22Rv1 (cell line): ENCODE measurements at regions not wholly inside any gene's neighbourhood (a gene's known extent, or its start where the extent isn't known, plus 50 kb on each side); places are given as distances from the start of the nearest gene placed in this dataset.
A peak's percentile ranks its signal among the peaks of the same experiment; 100 is the strongest.

Source experiments
- H3K27ac ChIP-seq: fragments of 450-650 bp; 2 replicates; pipeline ENCODE4 v1.5.1; 2017
- ZFX ChIP-seq: fragments of 450-650 bp; IDR thresholded peaks from 2 replicates; pipeline ENCODE4 v1.6.1; 2017; ENCODE audit warnings: antibody characterized with exemption, borderline replicate concordance
- TF ChIP-seq, protein P1 (sequence below): fragments of 450-650 bp; IDR thresholded peaks from 2 replicates; pipeline ENCODE4 v1.5.1; 2017; ENCODE audit warnings: mild to moderate bottlenecking

DNA sequence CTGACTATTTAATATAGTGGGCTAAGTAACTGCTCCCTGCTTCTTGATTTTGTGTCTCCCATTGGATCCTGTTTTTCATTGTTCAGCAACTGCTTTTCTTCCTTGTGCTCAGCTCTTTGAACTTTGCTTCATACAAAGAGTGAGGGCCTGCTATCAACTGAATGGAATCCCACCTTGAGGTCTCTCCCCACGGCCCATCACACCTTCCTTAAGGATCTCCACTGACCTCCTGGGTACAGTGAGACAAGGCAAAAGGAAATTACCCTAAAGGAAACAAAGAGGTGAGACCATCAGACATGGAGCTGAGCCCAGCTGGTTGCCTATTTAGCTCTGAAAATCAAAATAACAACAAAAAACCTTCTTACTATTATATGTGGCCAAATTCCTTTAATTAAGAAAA is 91.3 kb upstream of the RPL34 start:
- no peak overlapping the region for H3K27ac ChIP-seq

DNA sequence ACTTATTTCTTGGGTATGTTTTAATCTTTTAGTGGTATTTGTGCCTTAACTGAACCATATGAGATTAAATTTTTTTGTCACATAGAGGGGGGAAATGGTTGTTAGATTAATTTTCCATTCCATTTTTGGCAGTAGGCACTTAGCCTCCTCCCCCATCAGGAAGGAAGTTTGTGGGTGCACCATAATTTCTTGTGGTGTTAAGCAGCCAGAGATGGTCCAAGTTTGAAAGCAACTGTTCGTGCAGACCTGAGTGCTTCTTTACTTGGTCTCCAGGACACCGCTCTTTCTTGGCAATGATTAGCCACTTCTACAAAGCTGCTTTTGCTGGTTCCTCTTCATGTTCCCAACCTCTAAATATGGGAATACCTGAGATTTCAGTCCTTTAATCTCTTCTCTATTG is 92.7 kb upstream of the RPL34 start:
- H3K27ac ChIP-seq: no peak overlapping the region
- no peak for TF ChIP-seq ZFX
- TF ChIP-seq, protein P1, sequence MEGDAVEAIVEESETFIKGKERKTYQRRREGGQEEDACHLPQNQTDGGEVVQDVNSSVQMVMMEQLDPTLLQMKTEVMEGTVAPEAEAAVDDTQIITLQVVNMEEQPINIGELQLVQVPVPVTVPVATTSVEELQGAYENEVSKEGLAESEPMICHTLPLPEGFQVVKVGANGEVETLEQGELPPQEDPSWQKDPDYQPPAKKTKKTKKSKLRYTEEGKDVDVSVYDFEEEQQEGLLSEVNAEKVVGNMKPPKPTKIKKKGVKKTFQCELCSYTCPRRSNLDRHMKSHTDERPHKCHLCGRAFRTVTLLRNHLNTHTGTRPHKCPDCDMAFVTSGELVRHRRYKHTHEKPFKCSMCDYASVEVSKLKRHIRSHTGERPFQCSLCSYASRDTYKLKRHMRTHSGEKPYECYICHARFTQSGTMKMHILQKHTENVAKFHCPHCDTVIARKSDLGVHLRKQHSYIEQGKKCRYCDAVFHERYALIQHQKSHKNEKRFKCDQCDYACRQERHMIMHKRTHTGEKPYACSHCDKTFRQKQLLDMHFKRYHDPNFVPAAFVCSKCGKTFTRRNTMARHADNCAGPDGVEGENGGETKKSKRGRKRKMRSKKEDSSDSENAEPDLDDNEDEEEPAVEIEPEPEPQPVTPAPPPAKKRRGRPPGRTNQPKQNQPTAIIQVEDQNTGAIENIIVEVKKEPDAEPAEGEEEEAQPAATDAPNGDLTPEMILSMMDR: no peak

More for the DNA sequence above, 91.3 kb upstream of the RPL34 start:
- TF ChIP-seq, protein P1: no peak
- no peak for TF ChIP-seq ZFX

DNA sequence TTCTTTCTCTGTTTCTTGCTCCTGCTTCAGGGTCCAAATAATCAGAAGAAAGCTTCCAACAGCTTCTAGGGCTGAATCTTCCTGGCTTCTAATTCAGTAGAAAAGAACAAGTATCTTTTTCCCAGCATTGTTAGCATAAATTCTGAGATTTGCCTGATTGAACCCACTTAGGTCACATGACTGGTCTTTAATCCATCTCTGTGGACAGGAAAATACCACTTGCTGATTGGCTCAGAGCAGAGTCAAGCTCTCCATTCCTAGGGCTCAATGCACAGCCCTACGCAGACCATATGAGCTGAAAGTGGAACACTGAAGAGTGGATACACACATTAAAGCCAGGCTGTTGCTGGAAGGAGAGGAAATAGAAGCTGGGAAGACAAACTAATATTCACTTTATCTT is 99.6 kb upstream of the RPL34 start:
- no peak overlapping the region for H3K27ac ChIP-seq
- TF ChIP-seq ZFX: no peak
- TF ChIP-seq, protein P1: no peak

DNA sequence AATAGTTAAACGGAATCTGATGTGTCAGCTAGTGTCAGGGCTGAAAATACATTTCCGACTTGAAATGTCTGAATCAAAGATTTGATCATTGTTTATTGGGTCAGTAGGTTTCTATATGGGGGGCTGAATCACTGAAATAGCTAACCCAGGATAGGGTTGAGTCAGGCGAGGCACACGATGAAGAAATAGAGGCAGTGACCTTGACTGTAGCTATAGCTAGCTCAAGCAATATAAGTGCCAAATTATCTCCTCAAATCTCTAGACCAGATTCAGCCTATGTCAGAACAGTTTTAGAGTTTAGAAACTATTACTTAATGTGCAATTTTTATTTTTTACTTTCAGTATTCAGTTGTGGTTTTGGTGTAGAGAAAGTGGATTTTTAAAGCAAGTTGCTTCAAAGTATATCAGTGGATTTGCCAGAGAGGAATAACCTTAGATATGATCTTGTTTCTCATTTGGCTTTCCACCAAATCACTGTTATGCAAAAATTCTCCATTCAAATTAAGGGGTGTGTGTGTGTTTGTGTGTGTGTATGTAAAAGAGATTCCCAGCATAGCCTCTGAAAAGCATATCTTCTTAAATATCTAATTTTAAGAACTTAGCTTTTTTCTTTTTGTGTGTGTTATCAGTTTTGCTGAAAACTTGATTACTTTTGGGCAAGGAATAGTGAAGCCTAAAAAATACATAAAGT is 100.3 kb upstream of the RPL34 start:
- no peak overlapping the region for H3K27ac ChIP-seq
- TF ChIP-seq, protein P1: no peak
- TF ChIP-seq ZFX: no peak

DNA sequence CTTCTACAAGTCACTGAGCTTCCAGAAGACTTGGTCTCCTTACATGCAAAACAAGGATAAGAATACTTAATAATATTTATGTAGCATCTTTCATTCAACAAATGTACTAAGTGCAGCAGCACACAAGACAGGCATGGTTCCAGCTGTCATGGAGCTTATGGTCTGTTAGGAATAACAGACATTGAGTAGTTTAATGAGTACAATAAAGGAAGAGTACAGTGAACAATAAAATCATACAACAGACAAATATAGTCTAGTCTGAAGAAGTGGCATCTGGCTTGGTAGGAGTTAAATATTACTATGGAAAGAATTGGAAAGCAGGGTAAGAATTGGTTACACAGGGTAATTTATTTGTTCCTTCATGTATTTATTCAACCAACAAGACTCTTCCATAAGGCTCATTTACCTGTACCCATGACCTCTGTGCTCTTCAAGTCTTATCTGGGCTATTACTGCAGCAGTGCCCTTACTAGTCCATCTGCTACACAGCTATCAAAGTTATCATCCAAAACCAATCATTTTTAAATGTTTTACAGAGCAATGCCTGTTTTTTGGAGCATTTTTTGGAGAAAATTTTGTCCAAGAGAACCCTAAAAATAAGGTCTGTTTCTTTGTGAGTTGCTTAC is 101.1 kb upstream of the RPL34 start:
- no peak for TF ChIP-seq ZFX
- TF ChIP-seq, protein P1: no peak
- no peak overlapping the region for H3K27ac ChIP-seq

DNA sequence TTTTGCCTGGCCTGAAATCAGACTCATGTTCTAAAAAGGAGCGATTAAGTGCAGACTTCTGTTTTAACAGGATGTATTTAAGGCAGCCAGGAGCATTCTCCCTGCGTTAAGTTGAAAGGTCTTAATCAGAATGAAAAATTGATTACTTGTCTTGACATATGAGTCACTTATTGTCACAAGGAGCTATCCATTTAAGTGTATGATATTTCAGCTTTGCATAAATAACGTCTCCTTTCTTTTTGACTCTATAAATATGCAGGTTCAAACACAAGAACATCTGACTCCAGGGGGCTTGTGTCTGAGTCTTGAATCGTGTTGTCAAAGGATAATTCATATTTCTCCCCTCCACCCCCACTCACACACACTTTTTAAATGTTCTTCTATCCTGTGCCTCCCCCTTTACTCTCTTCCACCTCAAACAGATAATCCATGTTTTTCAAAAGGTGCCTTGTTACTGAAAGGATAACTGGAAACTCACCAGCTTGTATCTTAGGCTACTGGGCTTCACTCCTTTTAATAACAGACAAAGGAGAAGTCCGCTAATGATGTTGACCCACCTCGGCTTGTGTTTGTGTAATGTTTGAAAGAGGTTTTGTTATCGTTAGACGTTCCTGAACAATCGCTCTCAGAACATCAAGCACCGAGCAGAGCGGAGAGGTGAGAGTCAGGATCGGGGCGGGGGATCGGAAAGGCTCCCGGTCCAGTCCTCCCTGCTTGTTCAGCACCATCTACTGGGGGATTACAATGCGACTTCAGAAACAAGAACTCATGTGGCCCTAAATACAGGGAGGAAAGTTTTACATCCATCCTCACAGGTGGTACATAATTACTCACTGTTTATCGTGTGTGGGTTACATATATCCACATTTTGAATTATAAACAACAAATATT is 107.5 kb upstream of the RPL34 start:
- TF ChIP-seq, protein P1: peak; percentile 57
- no peak for TF ChIP-seq ZFX
- no peak overlapping the region for H3K27ac ChIP-seq

DNA sequence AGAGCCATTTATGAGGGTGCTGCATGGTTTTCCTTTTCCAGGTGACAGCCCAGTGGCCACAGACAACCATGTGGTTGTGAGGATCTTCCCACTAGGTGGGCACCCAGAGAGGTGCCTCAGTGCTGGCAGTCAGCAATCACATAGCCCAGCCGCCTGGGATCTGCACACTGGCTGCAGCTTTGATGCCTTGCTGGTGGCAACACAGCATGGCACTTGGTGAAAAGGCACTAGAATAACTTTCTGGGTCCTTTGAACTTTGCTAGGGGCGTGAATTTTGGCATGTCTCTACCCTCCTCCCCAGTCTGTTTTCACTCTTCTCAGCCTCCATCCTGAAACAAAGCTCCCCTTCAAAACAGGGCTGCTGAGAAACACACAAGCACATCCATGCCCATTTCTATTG is 108.8 kb upstream of the RPL34 start:
- no peak overlapping the region for H3K27ac ChIP-seq
- TF ChIP-seq, protein P1: no peak
- TF ChIP-seq ZFX: no peak
